ENCODE measurements at regions not wholly inside any gene's neighbourhood (a gene's known extent, or its start where the extent isn't known, plus 50 kb on each side); places are given as distances from the start of the nearest gene placed in this dataset.

GRCh38 chr6:81694855-81695254 lies 57.6 kb downstream of the TENT5A start:
- no peak for DNase-seq

DNA sequence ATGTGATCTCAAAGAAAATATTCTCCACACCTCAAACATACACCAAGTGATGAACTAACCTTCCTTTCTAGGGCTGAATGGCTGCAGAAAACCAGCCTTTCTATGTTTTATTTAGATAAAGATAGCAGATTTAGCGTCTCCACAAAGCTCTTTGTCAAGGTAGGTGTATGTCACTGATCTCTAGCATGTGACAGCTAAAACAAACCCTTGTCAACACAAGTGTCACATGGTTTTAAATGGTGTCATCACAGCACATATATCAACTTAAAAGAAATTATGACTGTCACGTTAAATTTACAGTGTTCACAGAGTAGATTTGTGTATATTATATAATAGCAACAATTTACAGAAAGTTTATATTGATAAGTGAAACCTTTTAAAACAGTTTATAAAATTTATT lies 58.3 kb downstream of the TENT5A start:
- no peak for DNase-seq

DNA sequence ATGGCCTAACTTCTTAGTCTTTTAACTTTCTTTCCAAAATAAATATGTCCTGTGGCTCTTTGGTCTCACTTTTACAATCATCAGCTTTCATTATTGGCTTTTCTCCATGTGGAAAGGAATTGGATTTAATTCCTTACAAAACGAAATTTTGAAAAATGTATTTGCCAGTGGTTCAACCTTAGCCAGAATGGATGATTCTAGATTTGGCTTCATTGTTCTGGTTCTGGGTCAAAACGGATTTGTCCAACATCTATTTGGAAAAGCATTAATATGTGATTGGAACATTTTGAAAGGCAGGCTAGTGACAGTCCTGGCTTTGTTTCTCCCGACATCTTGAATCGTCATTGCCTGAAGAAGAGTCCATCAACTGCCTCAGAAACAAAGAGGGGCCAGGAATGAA lies 59.2 kb downstream of the TENT5A start:
- DNase-seq, result no peak

GRCh38 chr6:81690073-81690472 lies 62.4 kb downstream of the TENT5A start:
- DNase-seq, result no peak

- DNase-seq, result no peak
These were observed 62.9 kb downstream of the TENT5A start for GRCh38 chr6:81689580-81689979.

DNA sequence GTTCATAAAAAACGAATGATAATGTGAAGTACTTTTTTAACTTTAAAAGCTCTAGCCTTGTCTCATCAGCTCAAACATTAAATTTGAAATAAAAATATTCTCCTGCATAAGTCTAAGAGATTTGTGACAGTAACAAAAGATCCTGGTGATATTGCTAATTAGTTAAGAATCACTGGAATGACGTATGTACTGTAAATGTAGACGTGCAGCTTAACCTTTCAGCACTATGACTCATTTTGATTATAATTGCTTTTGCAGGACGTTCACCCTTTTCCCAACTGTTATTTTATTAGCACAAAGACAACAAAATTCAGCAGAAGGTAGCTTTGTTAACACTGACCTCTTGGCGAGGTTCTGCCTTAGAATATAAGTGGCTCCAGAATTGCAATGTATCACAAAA lies 68.6 kb downstream of the TENT5A start:
- DNase-seq, result no peak

GRCh38 chr6:81682858-81683620 lies 69.4 kb downstream of the TENT5A start:
- no peak for DNase-seq

DNA sequence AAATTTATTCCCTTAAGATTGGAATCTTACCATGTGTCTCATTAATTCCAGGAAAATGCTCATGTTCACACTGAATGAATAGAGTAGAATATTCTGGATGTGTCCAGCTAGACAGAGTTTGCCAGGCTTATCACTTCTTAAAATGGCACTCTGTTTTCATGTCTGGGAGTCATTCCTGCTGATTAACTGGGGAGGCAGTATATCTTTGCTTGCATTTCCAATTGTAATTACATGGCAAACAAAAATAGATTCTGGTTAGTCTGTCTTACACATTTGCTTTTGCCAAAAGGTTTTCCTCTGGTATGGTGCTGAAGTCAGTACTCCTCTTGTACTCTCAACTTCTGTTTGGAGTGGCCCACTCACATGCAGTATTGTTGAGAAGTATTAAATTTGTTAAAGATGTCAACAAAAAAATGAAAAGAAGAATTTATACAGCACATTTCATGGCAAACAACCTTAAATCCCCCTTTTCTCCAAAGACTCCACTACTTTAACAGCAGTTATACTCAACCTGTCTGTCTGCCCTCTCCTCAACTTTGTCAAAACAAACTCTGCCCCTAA lies 70.2 kb downstream of the TENT5A start:
- no peak for DNase-seq

- no peak for DNase-seq
These were observed 83.0 kb downstream of the TENT5A start for GRCh38 chr6:81669445-81669844.

DNA sequence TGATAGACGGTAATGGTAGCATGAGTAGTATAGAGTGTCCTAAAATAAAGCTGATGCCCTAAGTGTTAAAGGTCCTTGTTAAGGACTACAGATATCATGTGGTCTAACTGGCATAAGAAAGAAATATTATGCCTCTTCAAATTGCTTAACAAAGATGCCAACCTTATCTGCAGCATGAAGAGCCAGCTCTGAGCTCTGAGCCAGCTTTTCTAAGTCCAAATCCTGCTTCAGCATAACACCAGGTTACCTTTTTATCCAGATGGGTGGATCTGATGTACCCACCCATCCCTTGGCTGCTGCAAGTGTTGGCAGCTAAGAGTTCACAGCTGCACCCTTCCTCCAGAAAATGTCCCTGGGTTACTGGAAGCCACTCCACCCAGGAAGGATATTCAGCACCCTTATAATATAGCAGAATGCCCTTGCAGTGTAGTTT lies 83.8 kb downstream of the TENT5A start:
- no peak for DNase-seq

- no peak for DNase-seq
These were observed 86.0 kb downstream of the TENT5A start for GRCh38 chr6:81666481-81666880.

DNA sequence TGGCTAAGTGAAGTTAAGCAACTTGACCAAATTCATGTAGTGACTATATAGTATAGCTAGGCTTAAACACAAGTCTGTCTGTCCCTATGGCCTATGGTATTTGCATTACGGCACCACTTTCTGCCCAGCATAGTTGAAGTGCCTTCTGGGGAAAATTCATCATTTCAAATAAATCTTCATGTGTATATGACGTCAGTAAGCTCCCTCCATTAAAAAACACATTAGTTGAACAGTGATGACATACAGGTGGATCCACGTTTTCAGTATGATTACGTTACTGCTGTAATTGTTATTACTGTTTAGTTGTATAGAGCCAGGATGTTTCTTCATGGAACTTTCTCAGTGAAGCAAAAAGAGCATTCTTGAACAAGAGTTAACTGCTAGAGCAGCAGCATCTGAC lies 96.2 kb downstream of the TENT5A start:
- DNase-seq, result no peak

GRCh38 chr6:81655696-81656095 lies 96.8 kb downstream of the TENT5A start:
- no peak for DNase-seq

- no peak for DNase-seq
These were observed 104.0 kb downstream of the TENT5A start for GRCh38 chr6:81648502-81648901.

GRCh38 chr6:81643156-81643555 lies 109.3 kb downstream of the TENT5A start:
- DNase-seq, result no peak

DNA sequence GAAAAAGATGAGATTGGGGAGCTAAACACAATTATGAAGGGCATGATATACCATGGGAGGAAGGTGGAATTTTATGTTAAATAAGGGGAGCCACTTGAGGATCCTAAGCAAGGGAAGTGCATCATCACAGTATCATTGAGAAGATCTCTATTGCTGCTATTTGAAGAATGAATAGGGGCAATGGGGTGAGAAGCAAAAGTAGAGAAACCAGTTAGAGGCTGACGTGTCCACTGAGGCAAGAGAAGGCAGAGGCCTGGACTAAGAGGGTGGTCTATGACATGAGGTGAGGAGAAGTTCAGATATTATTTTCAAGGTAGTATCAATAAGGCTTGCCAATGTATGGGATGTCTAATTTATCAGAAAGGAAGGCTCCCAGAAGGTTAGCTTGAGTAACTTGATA lies 111.6 kb downstream of the TENT5A start:
- no peak for DNase-seq

GRCh38 chr6:81640126-81640525 lies 112.4 kb downstream of the TENT5A start:
- no peak for DNase-seq

DNA sequence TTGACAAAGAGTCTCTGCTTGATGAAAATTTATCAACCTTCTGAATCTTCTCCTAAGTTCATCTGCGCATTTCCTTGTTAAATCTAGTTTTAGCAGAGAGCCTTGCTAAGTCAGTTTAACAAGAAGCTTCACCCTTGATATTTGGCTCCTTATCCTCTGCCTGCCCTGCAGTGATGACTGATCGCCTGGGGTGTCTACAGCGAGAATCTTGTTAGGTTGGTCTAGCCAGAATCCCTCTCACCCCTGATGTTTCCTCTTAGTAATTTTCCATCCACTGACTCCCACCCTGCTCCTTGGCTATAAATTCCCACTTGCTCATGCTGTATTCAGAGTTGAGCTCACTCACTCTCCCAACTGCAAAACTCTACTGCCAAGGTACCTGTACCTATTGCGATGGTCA lies 114.1 kb downstream of the TENT5A start:
- DNase-seq, result no peak

DNA sequence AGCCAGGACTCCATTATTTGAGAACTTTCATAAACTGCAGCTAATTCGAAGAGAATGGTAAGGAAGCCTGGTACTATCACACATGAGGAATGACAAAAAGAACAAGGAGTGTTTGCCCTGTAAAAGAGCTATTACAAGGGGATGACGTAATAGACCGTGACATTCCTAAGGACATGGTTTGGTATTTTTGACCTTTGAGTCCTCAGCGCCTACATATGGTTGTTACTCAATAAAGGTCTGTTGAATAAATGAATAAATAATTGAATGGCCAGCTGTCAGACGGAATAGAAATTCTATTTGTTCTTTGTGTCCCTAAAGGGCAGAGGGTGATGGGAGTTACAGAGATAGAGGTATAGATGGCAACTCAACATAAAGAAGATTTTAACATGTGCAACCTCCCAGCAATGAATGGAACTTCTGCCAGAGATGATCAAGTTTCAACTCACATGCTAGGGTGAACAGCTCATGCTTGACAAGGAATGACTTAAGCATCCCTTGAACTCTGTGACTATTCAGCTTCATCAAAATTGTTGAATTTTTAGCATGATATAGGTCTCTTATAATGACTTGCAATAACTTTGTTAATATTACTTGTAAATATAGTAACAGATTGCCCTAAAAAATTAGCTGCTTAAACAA lies 115.4 kb downstream of the TENT5A start:
- no peak for DNase-seq

DNA sequence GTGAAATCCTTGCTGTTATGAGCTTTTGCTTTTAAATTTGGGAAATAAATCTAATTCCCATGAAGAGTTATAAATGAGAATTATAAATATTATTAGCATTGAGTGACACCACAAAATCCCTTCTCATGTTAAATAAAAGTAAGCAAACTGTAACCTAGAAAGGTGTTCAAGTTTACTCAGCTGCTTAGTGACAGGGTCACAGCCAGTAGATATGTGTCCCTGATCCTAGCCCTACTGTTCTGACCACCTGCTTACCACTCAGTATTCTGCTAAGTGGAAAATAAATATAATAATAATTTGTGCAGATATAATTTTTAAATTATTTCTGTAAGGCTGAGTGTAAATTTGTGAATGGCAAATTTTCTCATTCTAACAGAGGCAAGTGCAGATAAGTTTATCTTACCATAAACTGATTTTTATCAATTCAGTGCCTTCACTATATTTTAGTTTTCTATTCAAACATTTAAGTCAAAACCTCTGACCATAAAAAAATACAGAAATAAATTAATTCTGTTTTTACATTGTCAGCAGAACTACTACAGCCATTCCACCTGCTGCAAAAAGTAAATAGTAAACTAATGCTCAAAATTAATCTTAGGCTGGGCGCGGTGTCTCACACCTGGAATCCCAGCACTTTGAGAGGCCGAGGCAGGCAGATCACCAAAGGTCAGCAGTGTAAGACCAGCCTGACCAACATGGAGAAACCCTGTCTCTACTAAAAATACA lies 118.2 kb downstream of the TENT5A start:
- no peak for DNase-seq

DNA sequence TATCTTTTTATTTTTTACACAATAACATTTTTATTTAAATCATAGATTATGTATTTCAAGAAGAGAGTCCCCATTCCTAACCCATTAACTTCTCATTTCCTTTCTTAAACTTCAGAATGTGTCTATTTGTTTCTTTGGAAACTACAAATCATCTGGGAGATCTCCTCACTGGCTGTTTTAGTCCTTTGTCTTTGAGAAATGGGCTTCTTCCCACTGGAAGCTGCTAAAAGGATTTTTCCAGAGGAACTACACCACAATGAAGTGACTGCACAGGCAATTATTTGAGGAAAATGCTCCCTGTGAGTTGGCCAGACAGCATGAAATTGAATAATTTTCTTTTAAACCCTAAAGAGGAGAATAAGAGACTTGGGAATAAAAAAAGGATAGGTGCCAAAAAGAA lies 119.1 kb downstream of the TENT5A start:
- no peak for DNase-seq

DNA sequence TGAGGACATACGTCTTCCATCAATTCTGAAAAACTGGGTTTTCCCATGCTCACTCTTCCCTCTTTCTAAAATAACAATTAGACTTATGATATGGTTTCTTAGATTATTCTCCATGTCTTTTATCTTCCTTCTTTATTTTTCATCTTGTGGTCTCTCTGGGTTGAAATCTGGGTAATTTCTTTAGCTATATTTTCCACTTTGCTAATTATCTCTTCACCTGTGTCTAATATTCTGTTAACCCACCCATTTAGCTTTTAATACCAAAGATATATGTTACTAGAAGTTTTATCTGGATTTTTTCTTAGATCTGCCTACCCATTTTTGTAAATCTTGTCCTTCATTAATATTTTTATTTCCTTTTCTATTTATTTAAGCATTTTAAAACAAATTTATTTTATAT lies 121.8 kb downstream of the TENT5A start:
- no peak for DNase-seq

- no peak for DNase-seq
These were observed 127.3 kb downstream of the TENT5A start for GRCh38 chr6:81625216-81625615.

- DNase-seq, result no peak
These were observed 128.0 kb downstream of the TENT5A start for GRCh38 chr6:81624453-81624852.
